Smooth muscle cell (in vitro differentiated cells): ENCODE measurements at regions not wholly inside any gene's neighbourhood (a gene's known extent, or its start where the extent isn't known, plus 50 kb on each side); places are given as distances from the start of the nearest gene placed in this dataset.
A peak's percentile ranks its signal among the peaks of the same experiment; 100 is the strongest.

Experiments used
- DNase-seq: peaks from one replicate; lab custom pipeline; 2025; ENCODE audit not compliant: unreplicated experiment; lab: John Stamatoyannopoulos, UW
- H2AFZ ChIP-seq: fragments of 200-600 bp; sonication (generic); 2 replicates; pipeline ENCODE4 v1.6.0; 2016; ENCODE audit warnings: antibody characterized with exemption, low read depth, mild to moderate bottlenecking
- H3F3A ChIP-seq: fragments of 200-600 bp; sonication (generic); 2 replicates; pipeline ENCODE4 v1.6.0; 2017; ENCODE audit warnings: antibody characterized with exemption, low read depth
- H3K27ac ChIP-seq: fragments of 200-600 bp; sonication (generic); 2 replicates; pipeline ENCODE4 v1.5.1; 2016; ENCODE audit warnings: low read depth, mild to moderate bottlenecking
- H3K27me3 ChIP-seq: fragments of 200-600 bp; sonication (generic); 2 replicates; pipeline ENCODE4 v1.6.1; 2016; ENCODE audit warnings: low read depth, mild to moderate bottlenecking
- H3K36me3 ChIP-seq: fragments of 200-600 bp; sonication (generic); 2 replicates; pipeline ENCODE4 v1.5.1; 2016; ENCODE audit warnings: low read depth
- H3K4me1 ChIP-seq: fragments of 200-600 bp; sonication (generic); 2 replicates; pipeline ENCODE4 v1.5.1; 2016; ENCODE audit warnings: low read depth
- H3K4me2 ChIP-seq: fragments of 200-600 bp; sonication (generic); 2 replicates; pipeline ENCODE4 v1.6.0; 2016; ENCODE audit warnings: mild to moderate bottlenecking
- H3K4me3 ChIP-seq: fragments of 200-600 bp; sonication (generic); 2 replicates; pipeline ENCODE4 v1.5.1; 2016; ENCODE audit warnings: mild to moderate bottlenecking
- H3K79me2 ChIP-seq: fragments of 200-600 bp; sonication (generic); 2 replicates; pipeline ENCODE4 v1.6.0; 2016; ENCODE audit warnings: low read depth, mild to moderate bottlenecking
- H3K9ac ChIP-seq: fragments of 200-600 bp; sonication (generic); 2 replicates; pipeline ENCODE4 v1.6.0; 2016; ENCODE audit warnings: low read depth
- H3K9me3 ChIP-seq: fragments of 200-600 bp; sonication (generic); replicated peaks from 2 replicates; pipeline ENCODE4 v1.5.1; 2016; ENCODE audit warnings: low read depth
- H4K20me1 ChIP-seq: fragments of 200-600 bp; sonication (generic); 2 replicates; pipeline ENCODE4 v1.6.0; 2016; ENCODE audit warnings: low read depth
- CTCF ChIP-seq: fragments of 200-600 bp; sonication (generic); IDR thresholded peaks from 2 replicates; pipeline ENCODE4 v1.5.1; 2017; ENCODE audit warnings: borderline replicate concordance, mild to moderate bottlenecking, antibody characterized with exemption; ENCODE audit not compliant: insufficient read depth, poor library complexity, severe bottlenecking
- WGBS: methylation state at CpG from one replicate; pipeline ENCODE4 v1.1.7; 2016; ENCODE audit warnings: low lambda C conversion rate; 5-methylcytosine and 5-hydroxymethylcytosine counted together

DNA sequence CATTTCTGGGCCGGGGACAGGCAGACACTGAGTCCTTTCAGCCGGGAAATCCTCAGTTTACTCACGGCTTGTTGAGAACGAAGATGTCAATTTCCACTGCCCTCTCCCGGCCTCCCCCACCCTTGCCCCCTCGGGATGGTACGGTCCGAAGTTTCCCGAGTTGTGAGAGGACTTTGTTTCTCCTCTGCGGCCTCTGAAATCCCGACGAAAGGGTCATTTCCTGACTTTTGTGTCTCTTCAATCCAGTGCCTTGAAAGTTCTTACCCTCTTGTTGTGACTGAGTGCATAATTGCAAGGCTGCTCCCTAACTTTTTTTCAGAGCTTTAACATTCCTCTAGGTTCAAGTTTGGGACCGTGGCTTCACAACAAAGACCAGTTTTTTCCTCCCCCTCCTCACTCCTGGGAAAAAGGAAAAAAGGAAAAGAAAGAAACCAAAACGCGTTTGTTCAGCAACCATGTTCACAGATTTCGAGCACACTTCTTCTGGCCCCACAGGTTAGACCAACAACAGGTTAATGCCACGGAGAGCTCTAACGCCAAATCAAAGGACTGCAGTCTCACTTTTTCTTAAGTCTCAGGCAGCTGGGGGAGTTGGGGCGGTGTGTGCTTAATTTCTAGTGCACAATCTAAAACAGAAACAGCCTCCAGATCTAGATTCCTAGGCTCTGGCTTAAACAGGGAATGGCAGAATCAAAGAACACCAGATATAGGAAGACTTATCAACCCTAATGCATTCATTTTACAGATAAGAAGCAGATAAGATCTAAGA is 138.9 kb downstream of the TMCO5A start:
- peak overlapping the region; percentile 82 for H3K4me2 ChIP-seq
- H3K4me3 ChIP-seq, result peak overlapping the region; percentile 42
- H3K27me3 ChIP-seq, result no peaks in the 10 kb centered on the region
- no peak for DNase-seq
- H2AFZ ChIP-seq, result peak overlapping the region; percentile 93
- TF ChIP-seq CTCF, result no peak
- peak overlapping the region; percentile 93 for H3K27ac ChIP-seq
- peak overlapping the region; percentile 84 for H3K9ac ChIP-seq
- H3K9me3 ChIP-seq, result no peaks in the 10 kb centered on the region
- 2% methylated on average over 19 of the region's 19 CpGs for WGBS
- peaks cover 48% of the 10 kb centered on the region for H3K4me1 ChIP-seq
- no peaks in the 10 kb centered on the region for H3K79me2 ChIP-seq
- H3K36me3 ChIP-seq, result no peaks in the 10 kb centered on the region
- H4K20me1 ChIP-seq, result no peaks in the 10 kb centered on the region
- H3F3A ChIP-seq, result peaks cover 25% of the 10 kb centered on the region

GRCh38 chr15:38074029-38074428 is 139.6 kb downstream of the TMCO5A start:
- Histone ChIP-seq H3F3A (peaks cover 21% of the 10 kb centered on the region), H3K9me3 (no peaks in the 10 kb centered on the region), H3K27me3 (no peaks in the 10 kb centered on the region), H3K36me3 (no peaks in the 10 kb centered on the region), H3K9ac (peak overlapping the region; percentile 84), H2AFZ (peak overlapping the region; percentile 93), H4K20me1 (no peaks in the 10 kb centered on the region), H3K79me2 (no peaks in the 10 kb centered on the region), H3K4me3 (peak overlapping the region; percentile 42), H3K4me1 (peaks cover 42% of the 10 kb centered on the region), H3K27ac (peak overlapping the region; percentile 93), H3K4me2 (peak overlapping the region; percentile 82)
- no peak for DNase-seq
- 58% methylated on average over 5 of the region's 5 CpGs for WGBS
- TF ChIP-seq CTCF, result no peak

DNA sequence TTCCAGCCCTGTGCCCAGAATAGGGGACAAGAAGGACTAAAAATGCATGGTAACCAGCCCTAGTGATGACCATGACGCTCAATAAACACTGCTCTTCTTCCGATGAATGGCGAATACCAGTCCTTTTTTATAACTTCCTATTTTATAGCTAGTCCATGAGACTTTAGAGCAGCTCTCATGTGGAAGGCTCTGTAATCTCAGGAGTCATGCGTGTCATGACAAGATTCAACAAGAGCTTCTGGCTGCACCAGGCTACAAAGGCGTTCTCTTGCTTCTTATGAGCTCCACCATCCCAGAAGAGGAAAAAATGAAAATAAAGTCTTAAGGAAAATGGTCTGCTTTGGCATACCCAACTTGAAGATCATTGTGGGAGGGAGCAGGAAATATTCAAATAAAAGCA is 141.0 kb downstream of the TMCO5A start:
- H3K4me1 ChIP-seq, result peaks cover 32% of the 10 kb centered on the region
- 89% methylated on average over 5 of the region's 5 CpGs for WGBS

More for the DNA sequence above, 141.0 kb downstream of the TMCO5A start:
- no peaks in the 10 kb centered on the region for H3K36me3 ChIP-seq
- H3K27ac ChIP-seq, result no peak overlapping the region
- TF ChIP-seq CTCF, result no peak
- no peaks in the 10 kb centered on the region for H4K20me1 ChIP-seq
- no peak overlapping the region for H3K4me3 ChIP-seq
- H3K9ac ChIP-seq, result no peak overlapping the region
- DNase-seq, result no peak
- H2AFZ ChIP-seq, result no peak overlapping the region
- no peaks in the 10 kb centered on the region for H3K79me2 ChIP-seq
- H3K4me2 ChIP-seq, result no peak overlapping the region
- H3F3A ChIP-seq, result peaks cover 21% of the 10 kb centered on the region
- H3K27me3 ChIP-seq, result no peaks in the 10 kb centered on the region
- no peaks in the 10 kb centered on the region for H3K9me3 ChIP-seq
